Ovary (tissue), 3 donors: ENCODE measurements at regions not wholly inside any gene's neighbourhood (a gene's known extent, or its start where the extent isn't known, plus 50 kb on each side); places are given as distances from the start of the nearest gene placed in this dataset.

ENCODE experiments used
- POLR2A ChIP-seq: fragments of 450-650 bp; IDR thresholded peaks from one replicate; pipeline ENCODE4 v1.6.1; 2017; ENCODE audit warnings: antibody characterized with exemption, mild to moderate bottlenecking, moderate library complexity
- TF ChIP-seq, protein P1 (sequence below), 3 donors: fragments of 450-650 bp in 2 of 3; fragments of 200-600 bp in 1 of 3; IDR thresholded peaks; one replicate each; pipeline versions ENCODE4 v1.5.1 to v1.8.0; 2016 to 2022; ENCODE audit warnings: antibody characterized with exemption in 3 of 3, mild to moderate bottlenecking in 1 of 3
- donor health status: DM: no; HTN: no; CAD: no.

DNA sequence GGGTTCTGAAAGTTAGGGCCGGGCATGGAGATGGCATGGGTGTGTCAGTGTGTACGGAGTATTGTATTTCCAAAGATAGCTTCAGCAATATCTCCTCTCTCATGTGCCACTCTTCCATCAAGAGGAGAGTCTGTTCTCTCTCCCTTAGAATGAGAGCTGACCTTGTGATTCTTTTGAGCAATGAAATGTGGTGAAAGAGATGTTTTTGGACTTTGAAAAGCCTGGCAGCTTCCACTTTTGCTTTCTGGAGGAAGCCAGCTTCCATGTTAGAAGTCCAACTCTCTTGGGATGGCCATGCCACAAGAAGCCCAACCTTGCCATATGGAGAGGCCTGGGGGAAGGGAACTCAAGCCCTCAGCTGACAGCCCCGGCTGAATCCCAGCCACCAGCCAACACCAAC, 72.4 kb upstream of the GZMB start:
- TF ChIP-seq POLR2A = no peak
- TF ChIP-seq, protein P1, sequence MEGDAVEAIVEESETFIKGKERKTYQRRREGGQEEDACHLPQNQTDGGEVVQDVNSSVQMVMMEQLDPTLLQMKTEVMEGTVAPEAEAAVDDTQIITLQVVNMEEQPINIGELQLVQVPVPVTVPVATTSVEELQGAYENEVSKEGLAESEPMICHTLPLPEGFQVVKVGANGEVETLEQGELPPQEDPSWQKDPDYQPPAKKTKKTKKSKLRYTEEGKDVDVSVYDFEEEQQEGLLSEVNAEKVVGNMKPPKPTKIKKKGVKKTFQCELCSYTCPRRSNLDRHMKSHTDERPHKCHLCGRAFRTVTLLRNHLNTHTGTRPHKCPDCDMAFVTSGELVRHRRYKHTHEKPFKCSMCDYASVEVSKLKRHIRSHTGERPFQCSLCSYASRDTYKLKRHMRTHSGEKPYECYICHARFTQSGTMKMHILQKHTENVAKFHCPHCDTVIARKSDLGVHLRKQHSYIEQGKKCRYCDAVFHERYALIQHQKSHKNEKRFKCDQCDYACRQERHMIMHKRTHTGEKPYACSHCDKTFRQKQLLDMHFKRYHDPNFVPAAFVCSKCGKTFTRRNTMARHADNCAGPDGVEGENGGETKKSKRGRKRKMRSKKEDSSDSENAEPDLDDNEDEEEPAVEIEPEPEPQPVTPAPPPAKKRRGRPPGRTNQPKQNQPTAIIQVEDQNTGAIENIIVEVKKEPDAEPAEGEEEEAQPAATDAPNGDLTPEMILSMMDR (IDR thresholded peaks at IDR 0.05) = no peak
